Stomach (tissue), 4 donors: ENCODE measurements at regions not wholly inside any gene's neighbourhood (a gene's known extent, or its start where the extent isn't known, plus 50 kb on each side); places are given as distances from the start of the nearest gene placed in this dataset.

Experiments
- POLR2A ChIP-seq, 4 donors: fragments of 450-650 bp; IDR thresholded peaks; one replicate each; pipeline ENCODE4 v1.6.1; 2016; ENCODE audit warnings: antibody characterized with exemption in 4 of 4, control low read depth in 2 of 4, mild to moderate bottlenecking in 1 of 4, moderate library complexity in 1 of 4
- TF ChIP-seq, protein P1 (sequence below), 7 experiments: fragments of 450-650 bp in 4 of 7; fragments of 200-600 bp in 3 of 7; sonication (generic) in 3 of 7; IDR thresholded peaks; one replicate each; pipeline ENCODE4 v1.5.1; 2016 to 2019; ENCODE audit warnings: antibody characterized with exemption in 7 of 7, control low read depth in 2 of 7, mild to moderate bottlenecking in 1 of 7

DNA sequence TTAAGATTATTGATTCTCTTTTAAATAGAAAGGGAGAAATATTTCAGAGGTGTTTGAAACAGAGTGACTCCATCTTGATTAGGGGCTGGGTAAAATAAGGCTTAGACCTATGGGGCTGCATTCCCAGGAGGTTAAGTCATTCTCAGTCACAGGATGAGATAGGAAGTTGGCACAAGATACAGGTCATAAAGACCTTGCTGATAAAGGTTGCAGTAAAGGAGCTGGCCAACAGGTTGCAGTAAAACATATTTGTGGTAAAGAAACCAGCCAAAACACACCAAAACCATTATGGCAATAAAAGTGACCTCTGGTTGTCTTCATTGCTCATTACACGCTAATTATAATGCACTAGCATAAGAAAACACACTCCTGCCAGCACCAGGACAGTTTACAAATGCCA, 165.0 kb downstream of the SPIN4 start:
- TF ChIP-seq, protein P1, sequence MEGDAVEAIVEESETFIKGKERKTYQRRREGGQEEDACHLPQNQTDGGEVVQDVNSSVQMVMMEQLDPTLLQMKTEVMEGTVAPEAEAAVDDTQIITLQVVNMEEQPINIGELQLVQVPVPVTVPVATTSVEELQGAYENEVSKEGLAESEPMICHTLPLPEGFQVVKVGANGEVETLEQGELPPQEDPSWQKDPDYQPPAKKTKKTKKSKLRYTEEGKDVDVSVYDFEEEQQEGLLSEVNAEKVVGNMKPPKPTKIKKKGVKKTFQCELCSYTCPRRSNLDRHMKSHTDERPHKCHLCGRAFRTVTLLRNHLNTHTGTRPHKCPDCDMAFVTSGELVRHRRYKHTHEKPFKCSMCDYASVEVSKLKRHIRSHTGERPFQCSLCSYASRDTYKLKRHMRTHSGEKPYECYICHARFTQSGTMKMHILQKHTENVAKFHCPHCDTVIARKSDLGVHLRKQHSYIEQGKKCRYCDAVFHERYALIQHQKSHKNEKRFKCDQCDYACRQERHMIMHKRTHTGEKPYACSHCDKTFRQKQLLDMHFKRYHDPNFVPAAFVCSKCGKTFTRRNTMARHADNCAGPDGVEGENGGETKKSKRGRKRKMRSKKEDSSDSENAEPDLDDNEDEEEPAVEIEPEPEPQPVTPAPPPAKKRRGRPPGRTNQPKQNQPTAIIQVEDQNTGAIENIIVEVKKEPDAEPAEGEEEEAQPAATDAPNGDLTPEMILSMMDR (IDR thresholded peaks at IDR 0.05): no peak
- no peak for TF ChIP-seq POLR2A (IDR thresholded peaks at IDR 0.05)
